DOHH2 (cell line): ENCODE measurements at regions not wholly inside any gene's neighbourhood (a gene's known extent, or its start where the extent isn't known, plus 50 kb on each side); places are given as distances from the start of the nearest gene placed in this dataset.

ENCODE experiments used
- CTCF ChIP-seq: fragments of 200-600 bp; sonication (generic); IDR thresholded peaks from one replicate; pipeline ENCODE4 v1.5.1; 2014; ENCODE audit warnings: antibody characterized with exemption, mild to moderate bottlenecking, low read depth, low read length; ENCODE audit not compliant: poor library complexity, severe bottlenecking
- EZH2phosphoT487 ChIP-seq: fragments of 200-600 bp; sonication (generic); IDR thresholded peaks from 2 replicates; pipeline ENCODE4 v1.6.1; 2017; ENCODE audit warnings: borderline replicate concordance, mild to moderate bottlenecking, antibody characterized with exemption, low read length, moderate library complexity, mixed read lengths

DNA sequence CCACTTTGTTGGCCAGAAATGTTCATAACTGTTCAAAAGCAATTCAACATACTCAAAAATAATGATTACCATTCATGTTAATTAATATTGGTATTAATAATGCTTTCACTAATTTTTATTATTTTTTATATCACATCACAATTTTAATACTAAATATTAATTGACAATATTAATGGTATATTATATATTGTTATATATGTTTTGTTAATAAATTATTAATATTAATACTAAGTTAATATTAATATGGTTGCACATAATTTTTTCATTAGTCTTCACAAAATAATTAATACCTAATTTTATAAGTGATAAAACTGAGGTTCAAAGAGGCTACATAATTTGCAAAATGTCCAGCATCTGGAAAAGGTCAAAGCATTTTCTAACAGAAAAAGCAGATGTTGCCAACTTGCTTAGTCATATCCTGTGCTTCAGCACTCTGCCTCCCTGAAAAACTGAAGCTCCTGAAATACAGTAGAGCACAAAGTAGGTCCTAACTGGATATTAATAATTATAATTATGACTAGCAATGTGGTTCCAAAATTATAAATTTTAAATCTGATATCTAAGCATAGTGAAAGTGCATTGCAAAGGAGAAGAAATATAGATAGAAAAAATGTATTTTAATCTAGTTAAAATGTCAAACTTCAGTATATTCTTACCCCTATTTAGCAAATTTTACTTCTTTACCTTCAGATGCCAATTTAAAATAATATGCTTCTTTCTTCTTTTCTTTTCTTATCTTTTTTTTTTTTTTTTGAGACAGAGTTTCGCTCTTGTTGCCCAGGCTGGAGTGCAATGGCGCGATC, 123.2 kb upstream of the TNFSF4 start:
- TF ChIP-seq CTCF = no peak
- TF ChIP-seq EZH2phosphoT487 = no peak
